GM23248 (cell line): ENCODE measurements at regions not wholly inside any gene's neighbourhood (a gene's known extent, or its start where the extent isn't known, plus 50 kb on each side); places are given as distances from the start of the nearest gene placed in this dataset.

Experiments
- EZH2 ChIP-seq: fragments of 200-600 bp; sonication (generic); IDR thresholded peaks from 2 replicates; pipeline ENCODE4 v1.6.1; 2018; ENCODE audit warnings: antibody characterized with exemption, mild to moderate bottlenecking; ENCODE audit not compliant: insufficient read depth, poor library complexity, severe bottlenecking
- EZH2phosphoT487 ChIP-seq: fragments of 200-600 bp; sonication (generic); IDR thresholded peaks from 2 replicates; pipeline ENCODE4 v1.6.1; 2018; ENCODE audit warnings: antibody characterized with exemption, moderate library complexity, mild to moderate bottlenecking, low read depth; ENCODE audit not compliant: insufficient read depth

DNA sequence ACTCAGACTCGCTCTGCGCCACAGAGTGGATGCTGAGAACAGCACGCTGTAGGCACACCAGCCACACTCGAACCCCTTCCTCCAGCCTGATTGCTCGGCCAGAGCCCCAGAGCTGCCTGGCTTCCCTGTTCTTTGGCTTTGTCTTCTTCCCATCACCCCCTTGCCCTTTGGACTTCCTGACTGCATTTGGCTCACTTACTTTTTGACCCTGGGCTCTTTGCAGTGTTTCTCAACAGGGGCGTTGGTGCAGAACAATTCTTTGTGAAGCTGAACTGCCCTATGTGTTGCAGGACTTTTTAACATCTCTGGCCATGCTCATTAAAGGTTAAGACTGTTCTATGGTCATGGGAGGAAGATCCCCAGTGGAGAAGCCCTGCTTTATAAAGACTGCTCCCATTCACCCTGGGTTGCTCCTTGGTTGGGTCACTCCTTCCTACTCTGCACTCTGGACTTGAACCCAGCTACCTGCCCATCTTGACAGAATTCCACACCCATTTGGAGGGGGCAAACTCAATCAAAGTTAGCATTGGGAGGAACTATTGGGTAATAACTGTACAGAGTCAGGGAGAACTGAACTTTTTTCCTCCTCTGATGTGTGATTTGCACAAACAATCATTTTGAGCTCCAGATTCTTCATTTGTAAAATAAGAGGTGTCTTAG is 127.7 kb upstream of the PLEKHG7 start:
- TF ChIP-seq EZH2phosphoT487: no peak
- TF ChIP-seq EZH2: no peak
